H1 (cell line): ENCODE measurements at regions not wholly inside any gene's neighbourhood (a gene's known extent, or its start where the extent isn't known, plus 50 kb on each side); places are given as distances from the start of the nearest gene placed in this dataset.

Experiments
- CTCF ChIA-PET: fragments of 300-600 bp; sonication (Branson Sonifier 250); formaldehyde crosslinking; loops from one replicate; lab custom pipeline; 2021; ENCODE audit not compliant: partially characterized antibody; lab: Charles Lee
- POLR2A ChIA-PET: fragments of 300-600 bp; sonication (Branson Sonifier 250); formaldehyde crosslinking; loops from one replicate; lab custom pipeline; 2021; ENCODE audit warnings: inconsistent platforms; ENCODE audit not compliant: partially characterized antibody; lab: Charles Lee
- DNase-seq, 2 experiments: peaks; one replicate each; pipeline versions ENCODE4 v3.0.0 to v3.0.0-alpha.2; 2010 to 2022; ENCODE audit warnings: low spot score in 2 of 2, low read depth in 1 of 2, mixed read lengths in 1 of 2
- FAIRE-seq: peaks from 2 replicates; lab custom pipeline; 2011; peaks lifted over from hg19 to GRCh38; lab: Jason Lieb, UNC
- H2AFZ ChIP-seq: 2 replicates; pipeline ENCODE4 v1.8.1; 2012; ENCODE audit warnings: low read length, inconsistent platforms
- H2AK5ac ChIP-seq: 2 replicates; pipeline ENCODE4 v1.6.1; 2013; ENCODE audit warnings: low read depth, low read length
- H2BK120ac ChIP-seq: replicated peaks from 2 replicates; pipeline ENCODE3; 2013; ENCODE audit warnings: low read depth, low read length, inconsistent platforms
- H2BK12ac ChIP-seq: 2 replicates; pipeline ENCODE4 v1.6.1; 2013; ENCODE audit warnings: low read depth, low read length
- H2BK15ac ChIP-seq: 2 replicates; pipeline ENCODE4 v1.6.1; 2013; ENCODE audit warnings: low read length
- H2BK20ac ChIP-seq: 2 replicates; pipeline ENCODE4 v1.6.1; 2013; ENCODE audit warnings: low read length
- H2BK5ac ChIP-seq: 2 replicates; pipeline ENCODE4 v1.6.1; 2013; ENCODE audit warnings: low read depth, low read length
- H3K14ac ChIP-seq: 2 replicates; pipeline ENCODE4 v1.6.1; 2013; ENCODE audit warnings: inconsistent platforms; ENCODE audit not compliant: insufficient read length
- H3K18ac ChIP-seq: 2 replicates; pipeline ENCODE4 v1.6.1; 2013; ENCODE audit warnings: low read length; ENCODE audit errors: extremely low read depth
- H3K23ac ChIP-seq: 2 replicates; pipeline ENCODE4 v1.6.1; 2013; ENCODE audit warnings: inconsistent platforms; ENCODE audit not compliant: insufficient read length
- H3K23me2 ChIP-seq: 2 replicates; pipeline ENCODE4 v1.6.1; 2013; ENCODE audit warnings: low read depth, low read length
- H3K27ac ChIP-seq: 2 replicates; pipeline ENCODE4 v1.6.1; 2011; ENCODE audit warnings: low read depth, low read length, inconsistent platforms
- H3K27me3 ChIP-seq, 4 experiments: replicated peaks in 1 of 4; 1 replicate in 1 of 4; 2 replicates in 3 of 4; pipeline versions ENCODE4 v1.6.1 to v1.8.1; 2011 to 2013; ENCODE audit warnings: low read length in 3 of 4, mild to moderate bottlenecking in 3 of 4, inconsistent platforms in 2 of 4, mixed read lengths in 2 of 4, moderate library complexity in 1 of 4; ENCODE audit not compliant: control insufficient read depth in 3 of 4, insufficient read depth in 3 of 4; ENCODE audit errors: extremely low read depth in 1 of 4
- H3K36me3 ChIP-seq, 4 experiments: 2 replicates each; pipeline versions ENCODE4 v1.6.1 to v1.8.1; 2011 to 2013; ENCODE audit warnings: mild to moderate bottlenecking in 4 of 4, low read length in 3 of 4, moderate library complexity in 2 of 4, control low read depth in 1 of 4, inconsistent platforms in 1 of 4; ENCODE audit not compliant: insufficient read depth in 4 of 4, control insufficient read depth in 2 of 4
- H3K4ac ChIP-seq: replicated peaks from 2 replicates; pipeline ENCODE3; 2013; ENCODE audit warnings: low read length, low read depth, mixed read lengths, inconsistent platforms; ENCODE audit not compliant: insufficient read length
- H3K4me1 ChIP-seq, 4 experiments: replicated peaks in 1 of 4; 1 replicate in 1 of 4; 2 replicates in 3 of 4; pipeline versions ENCODE4 v1.6.1 to v1.8.1; 2011 to 2013; ENCODE audit warnings: low read length in 3 of 4, inconsistent platforms in 2 of 4, mixed read lengths in 1 of 4; ENCODE audit not compliant: insufficient read depth in 4 of 4, control insufficient read depth in 3 of 4
- H3K4me2 ChIP-seq, 2 experiments: 2 replicates each; pipeline versions ENCODE4 v1.6.1 to v1.8.1; 2011 to 2013; ENCODE audit warnings: low read depth in 2 of 2, low read length in 2 of 2, control low read depth in 1 of 2, inconsistent platforms in 1 of 2, mild to moderate bottlenecking in 1 of 2; ENCODE audit not compliant: insufficient read depth in 1 of 2
- H3K4me3 ChIP-seq, 4 experiments: fragments of 200-600, 300-600 bp in 1 of 4; sonication (generic), shearing (Covaris generic), sonication (Bioruptor Twin) in 1 of 4; 2 replicates each; pipeline versions ENCODE4 v1.5.1 to v1.8.1; 2011 to 2016; ENCODE audit warnings: low read length in 4 of 4, low read depth in 3 of 4, control low read depth in 2 of 4, inconsistent platforms in 2 of 4, mild to moderate bottlenecking in 2 of 4, mixed read lengths in 1 of 4, moderate library complexity in 1 of 4; ENCODE audit not compliant: insufficient read depth in 2 of 4; ENCODE audit errors: extremely low read depth in 1 of 4
- H3K56ac ChIP-seq: replicated peaks from 2 replicates; pipeline ENCODE3; 2013; ENCODE audit warnings: low read depth, mild to moderate bottlenecking, mixed read lengths, low read length, inconsistent platforms; ENCODE audit not compliant: insufficient read length
- H3K79me1 ChIP-seq: 2 replicates; pipeline ENCODE4 v1.6.1; 2013; ENCODE audit warnings: low read depth, low read length, control low read depth
- H3K79me2 ChIP-seq, 2 experiments: 2 replicates each; pipeline versions ENCODE4 v1.6.1 to v1.8.1; 2012 to 2013; ENCODE audit warnings: low read length in 2 of 2, mild to moderate bottlenecking in 2 of 2, inconsistent platforms in 1 of 2; ENCODE audit not compliant: insufficient read depth in 2 of 2, control insufficient read depth in 1 of 2
- H3K9ac ChIP-seq, 4 experiments: replicated peaks in 1 of 4; 1 replicate in 1 of 4; 2 replicates in 3 of 4; pipeline versions ENCODE4 v1.6.1 to v1.8.1; 2011 to 2013; ENCODE audit warnings: low read depth in 3 of 4, low read length in 3 of 4, control low read depth in 2 of 4, mild to moderate bottlenecking in 2 of 4, moderate library complexity in 2 of 4, inconsistent platforms in 1 of 4; ENCODE audit errors: extremely low read depth in 1 of 4
- H3K9me3 ChIP-seq, 2 experiments: 2 replicates each; pipeline versions ENCODE4 v1.6.1 to v1.8.1; 2012 to 2013; ENCODE audit warnings: mild to moderate bottlenecking in 2 of 2, moderate library complexity in 2 of 2, control low read depth in 1 of 2, inconsistent platforms in 1 of 2, low read depth in 1 of 2, low read length in 1 of 2, mixed read lengths in 1 of 2; ENCODE audit not compliant: insufficient read depth in 2 of 2
- H4K20me1 ChIP-seq, 2 experiments: replicated peaks in 1 of 2; 2 replicates each; pipeline versions ENCODE3 to v1.8.1; 2011 to 2013; ENCODE audit warnings: inconsistent platforms in 2 of 2, low read length in 2 of 2, mild to moderate bottlenecking in 1 of 2; ENCODE audit not compliant: insufficient read depth in 2 of 2, control insufficient read depth in 1 of 2
- H4K5ac ChIP-seq: 2 replicates; pipeline ENCODE4 v1.6.1; 2013; ENCODE audit warnings: low read length, low read depth, mixed read lengths, inconsistent platforms; ENCODE audit not compliant: insufficient read length
- H4K8ac ChIP-seq: 2 replicates; pipeline ENCODE4 v1.8.0; 2013; ENCODE audit warnings: mild to moderate bottlenecking, moderate library complexity, low read length, inconsistent platforms; ENCODE audit not compliant: insufficient read depth; ENCODE audit errors: extremely low read depth
- H4K91ac ChIP-seq: replicated peaks from 2 replicates; pipeline ENCODE3; 2013; ENCODE audit warnings: low read length, mixed read lengths, inconsistent platforms; ENCODE audit not compliant: insufficient read length
- KDM4A ChIP-seq: IDR thresholded peaks from one replicate; pipeline ENCODE4 v1.7.1; 2012; ENCODE audit warnings: low read depth, mild to moderate bottlenecking, moderate library complexity, low read length, inconsistent platforms; ENCODE audit not compliant: severe bottlenecking
- SUZ12 ChIP-seq: fragments of 200-600 bp; sonication (generic); IDR thresholded peaks from 2 replicates; pipeline ENCODE4 v1.6.1; 2012; ENCODE audit warnings: mild to moderate bottlenecking, inconsistent platforms, low read length, moderate library complexity, mixed read lengths
- WGBS, 2 experiments: shearing (Covaris generic) in 1 of 2; methylation state at CpG; one replicate each; pipeline versions ENCODE4 v1.1.6 to v1.1.7; 2013 to 2015; ENCODE audit warnings: low lambda C conversion rate in 2 of 2, mixed read lengths in 2 of 2, inconsistent platforms in 1 of 2, low coverage in 1 of 2, missing lambda C conversion rate in 1 of 2; ENCODE audit not compliant: insufficient replicate concordance in 2 of 2, insufficient coverage in 1 of 2, insufficient read length in 1 of 2; ENCODE audit errors: extremely low coverage in 1 of 2, missing lambda C conversion rate in 1 of 2; 5-methylcytosine and 5-hydroxymethylcytosine counted together
- TF ChIP-seq, protein P1 (sequence below): IDR thresholded peaks from 2 replicates; pipeline ENCODE4 v1.6.1; 2012; ENCODE audit warnings: low read length, inconsistent platforms
- TF ChIP-seq, protein P2 (sequence below): IDR thresholded peaks from 2 replicates; pipeline ENCODE4 v1.6.1; 2012; ENCODE audit warnings: inconsistent platforms

GRCh38 chr5:104218200-104218599 is 655.6 kb upstream of the NUDT12 start:
- no peak for FAIRE-seq
- no peaks in the 10 kb centered on the region for H3K79me2 ChIP-seq
- no peak for DNase-seq

More at GRCh38 chr5:104218200-104218599, 655.6 kb upstream of the NUDT12 start:
- Histone ChIP-seq H2AFZ (no peak overlapping the region), H4K5ac (no peak overlapping the region), H3K18ac (no peak overlapping the region), H3K27me3 (no peaks in the 10 kb centered on the region), H2BK120ac (no peak overlapping the region), H2AK5ac (no peak overlapping the region), H2BK15ac (no peak overlapping the region), H4K20me1 (no peaks in the 10 kb centered on the region), H2BK20ac (no peak overlapping the region), H4K91ac (no peak overlapping the region), H3K9ac (no peak overlapping the region), H4K8ac (no peak overlapping the region), H3K4me1 (no peaks in the 10 kb centered on the region), H2BK12ac (no peak overlapping the region), H2BK5ac (no peak overlapping the region), H3K4me2 (no peak overlapping the region), H3K4ac (no peak overlapping the region), H3K9me3 (no peaks in the 10 kb centered on the region), H3K23me2 (no peaks in the 10 kb centered on the region), H3K4me3 (no peak overlapping the region), H3K14ac (no peak overlapping the region), H3K23ac (no peak overlapping the region), H3K56ac (no peak overlapping the region), H3K79me1 (no peaks in the 10 kb centered on the region), H3K27ac (no peak overlapping the region), H3K36me3 (no peaks in the 10 kb centered on the region)
- TF ChIP-seq, protein P1, sequence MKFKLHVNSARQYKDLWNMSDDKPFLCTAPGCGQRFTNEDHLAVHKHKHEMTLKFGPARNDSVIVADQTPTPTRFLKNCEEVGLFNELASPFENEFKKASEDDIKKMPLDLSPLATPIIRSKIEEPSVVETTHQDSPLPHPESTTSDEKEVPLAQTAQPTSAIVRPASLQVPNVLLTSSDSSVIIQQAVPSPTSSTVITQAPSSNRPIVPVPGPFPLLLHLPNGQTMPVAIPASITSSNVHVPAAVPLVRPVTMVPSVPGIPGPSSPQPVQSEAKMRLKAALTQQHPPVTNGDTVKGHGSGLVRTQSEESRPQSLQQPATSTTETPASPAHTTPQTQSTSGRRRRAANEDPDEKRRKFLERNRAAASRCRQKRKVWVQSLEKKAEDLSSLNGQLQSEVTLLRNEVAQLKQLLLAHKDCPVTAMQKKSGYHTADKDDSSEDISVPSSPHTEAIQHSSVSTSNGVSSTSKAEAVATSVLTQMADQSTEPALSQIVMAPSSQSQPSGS = no peak
- TF ChIP-seq KDM4A (no peak), SUZ12 (no peak)
- TF ChIP-seq, protein P2, sequence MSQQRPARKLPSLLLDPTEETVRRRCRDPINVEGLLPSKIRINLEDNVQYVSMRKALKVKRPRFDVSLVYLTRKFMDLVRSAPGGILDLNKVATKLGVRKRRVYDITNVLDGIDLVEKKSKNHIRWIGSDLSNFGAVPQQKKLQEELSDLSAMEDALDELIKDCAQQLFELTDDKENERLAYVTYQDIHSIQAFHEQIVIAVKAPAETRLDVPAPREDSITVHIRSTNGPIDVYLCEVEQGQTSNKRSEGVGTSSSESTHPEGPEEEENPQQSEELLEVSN = no peak
- CTCF ChIA-PET = interaction anchor here (0.8 kb wide), 2 partner anchors 11 to 16 kb away, joined by 3 to 4 read pairs; no protein-coding TSS in a partner anchor
- POLR2A ChIA-PET = no interaction called here
- 81% methylated on average over 2 of the region's 2 CpGs; no CpG with 5 or more reads in 1 of the 2 experiments for WGBS, 2 experiments
